Posterior vena cava (tissue), 2 donors: ENCODE measurements at regions not wholly inside any gene's neighbourhood (a gene's known extent, or its start where the extent isn't known, plus 50 kb on each side); places are given as distances from the start of the nearest gene placed in this dataset.
"Not testable (repeated sequence)": the region's sequence is repeated elsewhere in the genome, so short reads cannot be mapped to it uniquely, and the experiment has no call there.

ENCODE experiments used
- DNase-seq: peaks from one replicate; pipeline ENCODE4 v3.0.0-alpha.2; 2020; ENCODE audit warnings: low spot score
- intact Hi-C, 2 donors: fragments of 100-400 bp; cut with DNase I; formaldehyde crosslinking; loops; one replicate each; pipeline versions ENCODE4 v1.14.1 to v1.14.2; 2022 to 2023
- donor health status: DM: yes; HTN: yes; CAD: no.
- donor health status: DM: yes; HTN: yes; CAD: no.

- intact Hi-C loops, result no loop called here
Observed at GRCh38 chr4:82123934-82124333, 249.9 kb downstream of the HNRNPD start.

GRCh38 chr4:82115183-82115582, 258.6 kb downstream of the HNRNPD start:
- intact Hi-C loops, DNase-seq: not testable (repeated sequence)

More at GRCh38 chr4:82123934-82124333, 249.9 kb downstream of the HNRNPD start:
- DNase-seq, result no peak

GRCh38 chr4:82108506-82108905, 265.3 kb downstream of the HNRNPD start:
- intact Hi-C loops, result no loop called here
- DNase-seq, result no peak

DNA sequence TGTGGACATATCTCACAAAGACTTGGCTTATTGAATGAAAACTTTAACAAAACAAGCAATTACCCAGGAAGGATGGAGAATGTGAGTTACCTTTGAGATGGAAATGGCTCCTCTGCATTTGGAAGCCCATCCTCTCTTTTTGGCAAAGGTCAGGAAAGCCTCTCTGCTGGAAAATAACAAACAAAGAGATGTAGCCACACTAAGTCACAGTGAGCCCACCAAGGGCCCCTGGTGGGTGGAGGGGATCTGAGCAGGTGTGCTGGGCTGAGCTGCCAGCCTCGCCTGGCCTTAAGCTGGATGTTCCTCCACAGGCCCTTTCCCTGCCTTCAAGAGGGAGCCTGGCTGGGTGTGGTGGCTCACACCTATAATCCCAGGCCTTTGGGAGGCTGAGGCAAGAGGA, 269.2 kb downstream of the HNRNPD start:
- intact Hi-C loops, result no loop called here
- DNase-seq, result no peak

GRCh38 chr4:82099928-82100579, 273.7 kb downstream of the HNRNPD start:
- intact Hi-C loops, result no loop called here
- no peak for DNase-seq

GRCh38 chr4:82097504-82097903, 276.3 kb downstream of the HNRNPD start:
- no peak for DNase-seq
- intact Hi-C loops, result no loop called here

- DNase-seq, result no peak
- intact Hi-C loops, result no loop called here
Observed at GRCh38 chr4:82090717-82091116, 283.1 kb downstream of the HNRNPD start.

- intact Hi-C loops, result no loop called here
- DNase-seq, result no peak
Observed at GRCh38 chr4:82084747-82085146, 289.0 kb downstream of the HNRNPD start.

DNA sequence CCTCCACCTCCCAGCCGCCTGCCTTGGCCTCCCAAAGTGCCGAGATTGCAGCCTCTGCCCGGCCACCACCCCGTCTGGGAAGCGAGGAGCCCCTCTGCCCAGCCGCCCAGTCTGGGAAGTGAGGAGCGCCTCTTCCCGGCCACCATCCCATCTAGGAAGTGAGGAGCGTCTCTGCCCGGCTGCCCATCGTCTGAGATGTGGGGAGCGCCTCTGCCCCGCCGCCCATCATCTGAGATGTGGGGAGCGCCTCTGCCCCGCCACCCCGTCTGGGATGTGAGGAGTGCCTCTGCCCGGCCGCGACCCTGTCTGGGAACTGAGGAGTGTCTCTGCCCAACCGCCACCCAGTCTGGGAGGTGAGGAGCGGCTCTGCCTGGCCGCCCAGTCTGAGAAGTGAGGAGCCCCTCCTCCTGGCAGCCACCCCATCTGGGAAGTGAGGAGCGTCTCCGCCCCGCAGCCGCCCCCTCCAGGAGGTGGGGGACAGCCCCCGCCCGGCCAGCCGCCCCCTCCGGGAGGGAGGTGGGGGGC, 296.3 kb downstream of the HNRNPD start:
- intact Hi-C loops, DNase-seq: not testable (repeated sequence)

DNA sequence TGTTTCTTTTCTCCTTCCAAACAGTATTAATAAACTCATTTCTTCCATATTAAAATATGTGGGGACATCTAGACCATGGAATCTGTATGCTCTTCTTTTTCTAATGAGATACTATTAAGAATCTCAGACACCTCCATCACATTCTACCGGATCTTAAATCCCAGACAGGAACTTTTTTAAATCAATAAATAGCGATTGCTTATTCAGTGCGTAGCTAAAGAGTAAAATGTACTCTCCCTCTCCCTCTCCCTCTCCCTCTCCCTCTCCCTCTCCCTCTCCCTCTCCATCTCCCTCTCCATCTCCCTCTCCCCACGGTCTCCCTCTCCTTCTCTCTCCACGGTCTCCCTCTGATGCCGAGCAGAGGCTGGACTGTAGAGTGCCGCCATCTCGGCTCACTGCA, 297.0 kb downstream of the HNRNPD start:
- no peak for DNase-seq
- intact Hi-C loops, result no loop called here

DNA sequence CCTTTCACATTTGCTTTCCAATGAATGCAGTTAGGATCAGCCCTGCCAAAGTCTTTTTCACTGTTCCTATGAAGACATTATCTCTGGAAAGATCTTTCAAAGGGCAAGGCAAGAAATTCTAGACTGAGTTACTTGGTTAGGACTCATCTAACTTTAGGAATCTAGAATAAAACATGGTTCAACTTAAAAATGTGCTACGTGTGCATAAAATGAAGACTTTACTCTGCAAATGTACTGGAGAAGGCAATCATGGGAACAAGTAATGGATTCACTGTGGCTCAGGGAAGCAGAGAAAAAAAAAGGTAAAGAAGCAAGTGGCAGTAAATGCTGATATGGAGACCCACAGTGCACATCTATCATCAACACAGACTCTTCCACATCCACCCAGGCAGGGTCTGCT, 297.4 kb downstream of the HNRNPD start:
- intact Hi-C loops, result no loop called here
- no peak for DNase-seq

DNA sequence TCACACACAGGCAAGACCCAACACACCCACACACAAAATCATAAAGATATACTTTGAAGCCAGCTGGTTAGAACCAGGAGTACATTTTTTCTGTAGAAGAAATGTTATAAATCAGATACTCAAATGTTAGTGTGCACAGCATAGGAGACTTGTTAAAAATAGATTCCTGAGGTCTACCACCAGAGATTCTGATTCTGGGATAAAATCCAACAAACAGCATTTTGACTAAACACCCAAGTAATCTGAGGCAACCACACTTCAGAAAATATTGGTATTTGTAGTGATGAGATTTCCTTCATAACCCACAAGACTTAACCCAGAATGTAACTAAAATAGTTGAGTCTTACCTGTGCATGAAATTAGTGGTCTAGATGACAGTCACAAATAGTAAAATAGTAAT, 301.8 kb downstream of the HNRNPD start:
- no peak for DNase-seq
- intact Hi-C loops, result no loop called here

GRCh38 chr4:82069883-82070638, 303.7 kb downstream of the HNRNPD start:
- intact Hi-C loops, result no loop called here
- DNase-seq, result no peak

- DNase-seq, result no peak
- intact Hi-C loops, result loop anchor here in 1 of 2 donors (5.0 kb wide), 1 partner anchor 1734 kb away; no protein-coding TSS in a partner anchor
Observed at GRCh38 chr4:82063017-82063416, 310.8 kb downstream of the HNRNPD start.

DNA sequence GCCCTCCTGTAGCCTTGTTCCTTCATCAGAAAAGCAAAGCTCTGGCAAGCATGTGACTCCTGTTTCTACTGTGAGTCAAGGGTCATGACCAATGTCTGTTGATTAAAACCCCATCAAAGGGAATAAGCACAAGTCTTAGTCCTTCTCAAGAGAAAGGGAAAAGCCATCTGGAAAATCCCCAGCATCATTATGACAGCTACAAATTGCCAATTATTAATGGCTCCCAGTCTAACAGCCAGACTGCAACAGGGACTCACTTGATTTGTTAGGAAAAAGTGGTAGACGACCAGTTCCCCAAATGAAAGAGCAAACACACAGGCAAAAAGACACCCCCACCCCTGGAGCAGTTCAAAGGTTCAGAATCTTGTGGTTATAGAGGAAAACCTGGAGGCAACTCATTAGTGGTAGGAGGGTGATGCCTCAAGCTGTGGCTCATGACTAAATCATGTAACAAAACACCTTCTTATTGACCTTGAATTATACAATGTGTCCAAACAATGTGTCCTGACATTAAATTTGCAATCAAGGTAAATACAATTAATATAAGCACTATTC, 315.7 kb downstream of the HNRNPD start:
- intact Hi-C loops, result no loop called here

GRCh38 chr4:82055156-82055555, 318.6 kb downstream of the HNRNPD start:
- intact Hi-C loops, result no loop called here
- DNase-seq, result no peak

More for the DNA sequence above, 315.7 kb downstream of the HNRNPD start:
- DNase-seq, result no peak

DNA sequence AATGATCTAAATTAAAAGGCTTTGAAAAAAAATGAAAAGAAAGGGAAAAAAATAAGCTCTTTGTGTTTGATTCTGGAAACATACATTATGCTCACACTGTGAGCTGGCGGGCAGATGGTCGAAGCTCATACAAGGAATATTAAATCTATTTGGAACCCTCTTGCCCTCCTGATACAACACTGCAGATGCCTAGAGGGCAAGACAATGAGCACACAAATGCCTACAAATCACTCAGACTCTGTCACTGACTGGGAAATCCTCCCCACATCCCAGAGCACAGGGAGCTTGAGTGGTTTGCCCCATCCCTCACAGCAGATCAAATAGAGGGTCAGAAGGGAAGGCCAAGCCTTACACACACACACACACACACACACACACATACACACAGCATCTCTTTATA, 320.4 kb downstream of the HNRNPD start:
- DNase-seq, result no peak
- intact Hi-C loops, result no loop called here

DNA sequence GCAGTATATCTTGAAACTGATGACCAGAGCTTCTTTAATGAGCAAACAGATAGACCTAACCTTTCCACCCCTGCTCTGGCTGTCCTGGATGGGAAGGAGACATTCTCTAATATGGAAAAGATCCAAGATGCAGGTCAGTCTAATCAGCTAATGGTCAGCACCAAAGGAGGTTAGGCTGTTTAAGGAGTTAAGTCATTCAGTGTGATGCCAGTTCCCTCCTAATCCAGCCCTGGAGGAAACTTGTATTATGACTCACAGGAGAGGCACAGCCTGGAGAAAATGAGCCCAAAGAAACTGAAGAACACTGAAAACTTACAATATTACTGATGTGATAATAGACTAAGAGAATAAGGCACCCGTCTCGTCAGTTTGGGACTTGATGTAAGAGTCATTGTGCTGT, 323.0 kb downstream of the HNRNPD start:
- intact Hi-C loops, result no loop called here
- DNase-seq, result no peak

DNA sequence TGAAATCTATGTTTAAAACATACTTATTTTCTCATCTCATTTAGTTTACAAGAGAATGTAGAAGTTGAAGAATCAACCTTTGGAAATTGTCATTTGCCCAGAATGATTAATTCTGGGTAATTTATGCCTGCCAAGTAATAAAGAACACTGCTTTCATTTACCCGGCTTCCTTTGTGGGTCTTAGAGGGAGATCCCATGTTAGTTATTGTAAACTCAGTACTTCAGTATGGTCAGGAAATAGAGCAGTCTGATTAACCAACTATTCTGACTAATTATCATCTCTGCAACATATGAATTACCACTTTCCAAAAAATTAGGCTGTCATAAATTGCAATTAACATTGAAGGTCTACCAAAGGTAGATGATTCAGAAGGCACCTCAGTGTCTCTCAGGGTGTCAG, 324.5 kb downstream of the HNRNPD start:
- intact Hi-C loops, result no loop called here
- no peak for DNase-seq

GRCh38 chr4:82047731-82048130, 326.1 kb downstream of the HNRNPD start:
- no peak for DNase-seq
- intact Hi-C loops, result no loop called here
